Activated gamma-delta T cell (primary cell): ENCODE measurements at regions not wholly inside any gene's neighbourhood (a gene's known extent, or its start where the extent isn't known, plus 50 kb on each side); places are given as distances from the start of the nearest gene placed in this dataset.

Experiments used
- DNase-seq: peaks from one replicate; lab custom pipeline; 2025; lab: John Stamatoyannopoulos, UW

DNA sequence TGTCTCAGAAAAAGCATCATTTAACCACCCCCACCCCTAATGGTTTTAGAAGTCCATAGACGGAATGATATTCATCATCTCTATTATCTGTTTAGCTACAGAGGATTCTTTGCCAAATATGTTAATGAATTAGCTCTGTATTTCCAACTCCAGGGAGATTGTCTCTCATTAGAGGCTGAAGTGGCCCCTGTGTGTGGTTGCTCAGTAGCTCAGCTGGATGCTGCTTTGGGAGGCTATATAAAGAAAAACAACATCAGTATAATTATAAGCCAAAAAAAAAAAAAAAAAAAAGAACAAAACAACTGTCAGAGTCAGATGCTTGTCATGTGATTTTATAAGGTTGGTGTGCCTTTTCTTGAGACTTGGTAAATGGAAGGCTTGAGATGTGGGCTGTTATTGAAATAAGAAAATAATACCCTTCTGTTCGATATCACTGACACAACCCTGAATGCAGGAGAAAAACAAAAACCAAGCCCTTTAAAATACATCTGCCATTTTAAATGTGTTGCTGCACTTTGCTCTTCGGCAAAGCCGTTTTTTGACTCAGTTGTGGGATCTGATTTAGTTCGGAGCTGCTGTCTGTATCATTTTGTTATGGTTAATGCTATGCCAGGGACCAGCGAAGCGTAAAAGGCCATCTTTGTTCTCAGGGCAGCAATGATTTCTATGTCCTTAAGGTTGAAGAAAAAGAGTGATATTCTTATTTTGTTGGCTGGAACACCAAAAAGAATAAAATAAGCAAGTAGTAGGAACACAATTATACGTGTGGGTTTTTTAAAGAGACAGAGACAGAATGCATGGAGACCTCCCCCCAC is 422.6 kb downstream of the QKI start:
- DNase-seq: no peak

DNA sequence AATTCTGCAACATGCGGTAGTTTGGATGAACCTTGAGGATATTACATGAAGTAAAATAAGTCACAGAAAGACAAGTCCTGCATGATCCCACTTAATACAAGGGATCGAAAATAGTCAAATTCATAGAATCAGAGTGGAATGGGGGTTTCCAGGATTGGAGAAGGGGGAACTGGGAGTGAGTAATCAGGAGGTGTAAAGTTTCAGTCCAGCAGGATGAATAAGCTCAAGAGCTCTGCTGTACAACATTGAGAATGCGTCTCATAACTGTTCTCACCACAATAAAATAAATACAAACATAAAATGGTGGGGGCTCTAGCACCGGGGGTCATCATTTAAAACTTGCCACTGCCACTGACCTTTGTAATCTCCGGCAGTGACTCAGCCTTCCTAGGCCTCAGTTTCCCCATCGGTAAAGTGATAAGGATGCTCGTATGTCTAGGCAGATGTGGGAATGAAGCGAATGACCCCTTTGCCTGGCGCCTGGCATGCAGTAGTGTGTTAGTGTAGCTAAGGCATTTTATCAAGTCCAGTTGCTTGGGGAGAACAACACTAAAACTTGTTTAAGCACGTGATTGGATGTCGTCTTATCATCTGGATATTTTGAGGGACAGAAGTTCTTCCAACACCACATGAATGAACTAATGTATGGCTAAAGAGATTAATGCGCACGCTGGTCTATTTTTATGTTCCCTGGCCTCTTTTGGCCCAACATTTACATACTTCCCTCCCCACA is 421.1 kb downstream of the QKI start:
- DNase-seq: no peak

DNA sequence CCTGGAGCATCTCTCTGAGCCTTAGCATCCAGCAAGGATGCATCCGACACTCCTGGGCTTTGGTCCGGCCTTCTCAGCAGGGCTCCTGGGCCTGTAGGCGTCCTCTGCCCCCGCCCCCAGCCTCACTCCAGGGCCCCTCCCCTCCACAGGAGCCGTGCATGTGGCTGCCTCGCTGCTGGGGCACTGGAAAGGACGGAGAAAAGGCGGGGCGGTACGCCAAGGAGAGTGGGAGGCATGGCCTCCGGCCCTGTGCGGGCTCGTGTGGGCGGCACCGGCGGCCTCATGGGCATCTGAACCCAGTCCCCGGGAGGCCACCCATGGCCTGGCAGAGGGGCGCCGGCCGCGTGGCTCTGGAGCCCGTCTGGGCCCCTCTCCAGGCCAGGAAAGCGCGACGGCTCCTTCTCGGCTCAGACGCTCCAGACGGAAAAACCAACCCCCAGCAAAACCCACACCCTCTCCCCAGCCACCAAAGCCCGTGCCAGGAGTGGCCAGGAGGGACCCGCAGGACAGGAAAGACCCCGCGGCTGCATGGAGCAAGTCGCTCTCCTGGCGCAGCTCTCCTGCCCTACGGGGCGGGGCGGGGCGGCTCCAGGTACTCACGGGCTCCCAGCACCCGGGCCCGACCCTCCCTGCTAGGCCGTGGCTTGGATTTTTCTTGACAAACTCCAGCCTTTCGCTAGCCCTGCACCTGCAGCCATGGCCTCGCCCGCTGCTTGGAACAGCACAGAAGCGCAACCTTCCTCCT is 419.9 kb downstream of the QKI start:
- no peak for DNase-seq

DNA sequence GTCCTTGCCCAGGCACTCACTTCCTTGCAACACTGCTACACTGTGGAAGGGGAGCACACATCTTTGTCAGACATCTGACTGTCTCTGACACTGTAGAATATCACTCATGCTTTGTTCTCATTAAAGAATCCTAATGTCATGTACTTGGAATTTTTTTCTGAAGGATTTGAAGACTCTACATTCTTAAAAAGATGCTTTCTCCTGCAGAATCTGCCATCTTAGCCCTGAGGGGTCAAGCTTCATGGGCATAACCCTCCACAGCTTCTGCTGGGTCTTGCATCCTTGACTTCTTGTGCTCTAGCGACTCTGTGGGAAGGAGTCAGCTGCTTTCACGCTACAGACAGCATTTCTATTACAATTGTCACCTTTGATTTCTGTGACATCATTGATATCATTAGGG is 417.2 kb downstream of the QKI start:
- no peak for DNase-seq

- no peak for DNase-seq
Measured at GRCh38 chr6:163830641-163831040, 416.1 kb downstream of the QKI start.

DNA sequence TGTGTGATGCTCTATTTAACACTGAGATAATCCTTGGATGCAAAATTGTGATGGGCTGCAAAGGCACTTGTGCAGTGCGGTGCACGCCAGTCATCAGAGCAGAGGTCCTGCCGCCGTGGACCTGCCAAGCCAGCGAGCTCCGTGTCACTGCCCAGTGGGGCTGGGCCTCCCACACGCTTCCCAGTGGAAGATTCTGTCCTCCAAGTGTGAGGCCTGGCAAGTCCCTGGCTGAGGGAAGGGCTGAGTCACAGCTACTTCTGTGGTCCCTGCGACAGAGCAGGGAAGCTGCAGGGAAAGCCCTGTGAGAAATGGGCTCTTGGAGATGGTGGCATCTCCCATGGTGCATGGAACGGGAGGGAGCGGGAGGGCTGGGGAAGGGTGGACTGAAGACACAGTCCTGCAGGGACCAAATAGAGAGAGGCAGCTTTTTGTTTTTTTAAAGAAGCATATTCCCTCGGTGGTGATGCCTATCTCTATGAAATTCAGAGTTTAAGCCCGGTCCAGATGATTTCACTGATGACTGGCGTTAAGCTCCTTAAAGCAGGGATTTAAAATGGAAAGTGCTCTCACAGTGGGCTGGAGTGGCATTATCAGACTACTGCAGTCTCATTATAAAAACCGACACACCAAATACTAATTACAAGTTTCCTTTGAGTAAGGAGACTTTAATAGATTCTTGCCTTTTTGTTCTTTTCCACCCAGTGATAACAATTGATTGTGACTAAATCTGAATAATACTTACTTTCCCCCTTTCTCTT is 413.7 kb downstream of the QKI start:
- no peak for DNase-seq

- DNase-seq: no peak
Measured at GRCh38 chr6:163827143-163827542, 412.6 kb downstream of the QKI start.

DNA sequence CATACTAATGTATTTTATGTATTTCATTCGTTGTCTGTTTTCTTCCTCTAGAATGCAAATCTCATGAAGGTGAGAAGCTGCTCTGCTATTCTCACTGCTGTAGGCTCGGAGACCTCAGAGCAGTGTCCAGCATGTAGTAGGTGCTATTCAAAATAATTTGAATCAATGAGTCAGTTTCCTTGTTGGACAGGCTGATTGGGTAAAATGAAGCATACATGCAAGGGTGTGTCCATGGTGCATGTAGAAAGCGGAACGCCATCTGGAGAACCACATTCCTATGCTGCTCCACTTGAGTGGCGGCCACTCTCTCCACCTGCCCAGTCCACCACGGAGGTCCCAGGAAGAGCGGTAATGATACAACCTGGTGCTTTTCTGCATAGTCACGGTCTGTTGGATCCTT is 412.1 kb downstream of the QKI start:
- no peak for DNase-seq

- DNase-seq: no peak
Measured at GRCh38 chr6:163825033-163825432, 410.5 kb downstream of the QKI start.

GRCh38 chr6:163823577-163823976 is 409.1 kb downstream of the QKI start:
- DNase-seq: no peak

GRCh38 chr6:163820745-163821458 is 406.4 kb downstream of the QKI start:
- no peak for DNase-seq

- no peak for DNase-seq
Measured at GRCh38 chr6:163820171-163820570, 405.7 kb downstream of the QKI start.

GRCh38 chr6:163818719-163819118 is 404.2 kb downstream of the QKI start:
- no peak for DNase-seq

DNA sequence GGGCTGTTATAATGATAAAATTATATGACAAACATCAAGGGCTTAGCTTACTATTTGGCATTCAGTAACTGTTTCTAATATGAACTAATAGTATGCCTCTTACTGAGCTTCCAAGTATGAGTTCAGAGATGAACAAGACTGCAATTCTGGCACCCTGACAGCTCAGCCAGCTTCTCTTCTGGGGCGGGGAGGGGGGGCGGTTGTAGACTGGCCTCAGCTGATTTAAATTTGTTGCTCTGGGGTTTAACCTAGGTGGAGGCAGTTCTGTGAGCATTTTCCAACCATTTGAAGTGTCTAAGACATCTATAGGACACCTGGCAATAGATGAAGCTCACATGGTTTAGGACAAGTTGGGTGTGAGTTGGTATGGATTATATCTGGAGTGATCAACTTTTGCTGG is 401.9 kb downstream of the QKI start:
- no peak for DNase-seq

- DNase-seq: no peak
Measured at GRCh38 chr6:163815796-163816195, 401.3 kb downstream of the QKI start.

- DNase-seq: no peak
Measured at GRCh38 chr6:163814494-163815364, 400.2 kb downstream of the QKI start.

DNA sequence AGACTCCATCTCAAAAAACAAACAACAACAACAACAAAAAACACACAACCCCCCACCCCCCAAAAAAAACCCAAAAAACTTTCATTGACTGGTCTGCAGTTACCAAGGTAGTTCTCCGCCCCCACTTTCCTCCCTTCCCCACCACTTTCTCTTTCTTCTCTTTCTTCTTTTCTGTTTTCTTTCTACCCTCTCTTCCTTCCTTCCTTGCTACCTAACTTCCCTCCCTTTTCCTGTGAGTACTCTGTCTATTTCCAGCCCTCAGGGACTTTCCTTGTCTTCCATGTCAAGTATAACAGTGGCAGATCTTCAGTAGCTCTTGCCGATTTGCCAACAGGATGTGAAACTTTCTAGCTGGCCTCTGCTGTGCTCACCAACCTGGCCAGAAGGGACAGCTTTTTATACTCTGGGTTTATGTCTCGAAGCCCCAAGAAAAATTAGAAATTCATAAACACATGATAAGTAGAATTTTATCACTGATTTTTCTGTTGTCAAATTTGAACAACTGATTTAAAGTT is 399.5 kb downstream of the QKI start:
- DNase-seq: no peak

DNA sequence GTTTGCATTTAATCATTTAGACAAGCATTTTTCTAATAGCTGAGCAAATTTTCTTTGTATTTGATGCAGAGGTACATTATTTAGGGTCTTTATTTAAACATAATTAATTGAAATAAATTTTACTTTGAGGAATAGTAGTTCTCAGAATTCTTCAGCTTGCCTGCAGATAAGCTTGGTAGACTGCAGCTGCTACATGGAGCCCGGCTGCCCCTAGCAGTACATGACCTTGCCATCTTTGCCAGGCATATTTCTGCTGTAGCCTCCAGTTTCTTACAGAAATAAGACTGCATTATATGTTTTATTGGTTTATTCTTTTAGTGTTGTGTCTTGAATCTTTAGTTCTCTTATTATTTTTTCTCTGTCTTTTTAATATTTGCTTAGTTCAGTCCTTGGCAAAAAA is 396.8 kb downstream of the QKI start:
- no peak for DNase-seq

DNA sequence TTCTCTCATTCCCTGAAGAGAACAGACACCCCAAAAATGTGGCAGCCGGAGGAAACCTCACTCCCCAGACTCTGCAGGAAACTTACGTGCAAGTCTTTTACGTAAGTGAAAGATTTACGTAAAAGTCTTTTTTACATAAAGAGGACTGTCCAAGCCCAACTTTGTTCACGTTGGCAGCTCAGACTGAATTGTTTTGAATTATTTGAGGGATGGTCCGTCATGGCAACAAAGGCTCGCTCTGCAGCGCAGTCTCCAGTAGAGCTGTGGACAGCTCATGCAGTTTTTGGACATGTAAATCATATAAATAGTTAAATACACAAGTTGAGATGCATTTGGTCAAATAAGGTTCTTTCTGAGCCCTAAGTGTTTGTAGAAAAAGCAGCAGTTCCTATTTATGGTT is 394.8 kb downstream of the QKI start:
- DNase-seq: no peak

DNA sequence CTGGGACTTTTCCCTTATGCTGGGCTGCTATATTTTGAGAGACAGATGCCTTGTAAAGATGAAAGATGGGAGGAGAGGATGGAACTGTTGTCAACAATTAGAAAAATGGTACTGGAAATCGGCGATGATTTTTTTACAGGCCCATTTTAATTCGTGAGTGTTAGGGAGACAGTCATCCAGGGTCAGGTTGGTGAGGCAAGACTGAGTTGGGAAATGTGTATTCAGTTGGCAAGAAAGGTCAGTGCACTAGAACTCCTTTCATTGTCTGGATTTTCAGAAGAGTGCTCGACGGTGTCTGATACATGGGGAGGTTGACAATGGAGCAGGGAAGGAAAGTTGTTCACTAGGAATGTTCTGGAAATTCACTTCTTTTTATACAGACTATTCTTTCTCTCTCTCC is 394.4 kb downstream of the QKI start:
- DNase-seq: no peak
